MV-4-11 (cell line): ENCODE measurements at regions not wholly inside any gene's neighbourhood (a gene's known extent, or its start where the extent isn't known, plus 50 kb on each side); places are given as distances from the start of the nearest gene placed in this dataset.
A peak's percentile ranks its signal among the peaks of the same experiment; 100 is the strongest.

Source experiments
- DNase-seq: peaks from one replicate; lab custom pipeline; 2025; lab: John Stamatoyannopoulos, UW

DNA sequence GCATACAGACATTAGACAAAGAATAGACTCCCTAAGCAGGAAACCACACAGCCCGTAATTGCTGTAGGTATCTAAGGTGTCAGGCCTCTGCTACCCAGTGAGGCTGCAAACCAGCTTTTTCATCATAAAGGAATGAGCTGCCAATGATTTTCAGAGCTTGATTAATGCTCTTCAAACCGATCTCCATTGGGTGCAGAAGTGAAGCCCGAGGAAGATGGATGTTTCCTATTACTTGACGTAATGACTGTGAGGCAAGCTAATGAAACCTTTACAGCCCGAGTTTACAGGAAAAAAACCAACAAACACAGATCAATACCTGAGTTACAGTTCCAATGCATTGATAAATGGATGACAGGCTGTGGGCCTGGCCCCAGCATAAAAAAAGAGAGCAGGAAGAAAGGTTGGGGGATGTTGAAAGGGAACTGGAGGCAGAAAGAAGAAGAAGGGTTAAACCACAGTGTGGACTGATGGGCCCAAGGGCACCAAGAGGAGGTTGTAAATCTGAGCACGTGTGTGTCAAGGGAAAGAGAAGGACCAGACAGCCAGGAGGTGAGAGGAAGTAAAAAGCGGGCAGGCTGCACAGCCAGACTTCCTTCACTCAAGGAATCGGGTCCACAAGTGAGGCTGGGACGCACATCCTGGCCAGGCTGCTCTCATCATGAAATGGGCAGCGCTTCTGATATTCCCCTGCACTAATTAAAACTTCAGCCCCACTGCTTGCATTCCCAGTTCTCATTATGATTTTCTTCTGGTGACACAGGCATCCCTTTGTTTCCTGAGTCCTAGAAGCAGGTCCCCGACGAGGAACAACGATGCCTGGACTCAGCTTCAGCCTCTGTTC is 70.6 kb upstream of the NTM start:
- DNase-seq: peak; percentile 27

DNA sequence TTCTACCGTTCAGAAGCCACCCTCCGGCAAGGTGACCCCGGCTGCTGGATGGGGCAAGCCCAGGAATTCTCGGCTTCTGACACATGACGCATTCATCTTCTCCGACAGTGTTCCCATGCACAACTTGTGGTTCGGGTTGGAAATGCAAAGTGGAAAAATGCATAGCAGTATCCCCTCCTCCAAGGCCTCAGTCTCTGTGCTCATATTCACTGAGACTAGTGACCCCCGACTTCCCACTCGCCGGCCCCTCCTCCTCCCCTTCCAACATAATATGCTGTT is 70.0 kb upstream of the NTM start:
- DNase-seq: no peak

DNA sequence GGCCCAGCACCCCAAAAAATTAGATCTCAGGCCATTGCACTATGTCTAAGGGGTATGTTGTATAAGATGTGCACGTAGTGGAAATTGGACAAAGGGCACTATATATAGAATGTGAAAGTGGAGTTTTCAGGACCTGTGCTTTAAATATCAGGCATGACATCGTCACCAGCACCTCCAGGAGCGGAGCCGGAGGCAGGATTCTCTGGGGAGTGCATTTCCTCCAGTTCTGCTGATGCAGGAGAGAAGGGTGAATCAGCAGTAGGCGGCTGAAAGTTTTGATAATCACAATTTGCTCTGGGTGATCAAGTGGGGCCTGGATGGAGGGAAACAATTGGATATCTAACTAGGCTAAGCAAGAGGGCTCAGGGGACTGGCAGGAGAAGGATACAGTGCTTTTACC is 69.1 kb upstream of the NTM start:
- no peak for DNase-seq

DNA sequence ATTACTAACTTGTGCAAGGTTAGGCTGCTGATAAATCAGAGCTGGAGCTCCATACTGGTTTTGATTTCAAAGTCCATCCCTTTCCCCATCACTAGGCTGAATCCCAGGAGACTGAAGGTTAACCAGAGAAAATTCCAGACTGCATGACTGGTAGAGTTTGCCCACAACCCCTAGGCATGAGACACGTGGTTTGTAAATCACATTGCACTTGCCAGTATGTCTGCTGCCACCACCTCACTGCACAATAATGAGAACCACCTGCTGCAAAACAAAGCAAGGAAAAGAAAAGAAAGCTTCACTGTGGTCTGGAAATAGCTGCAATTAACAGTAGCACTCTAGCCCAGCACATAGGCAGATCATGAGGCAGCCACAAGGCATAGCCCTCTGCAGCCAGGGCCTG is 67.6 kb upstream of the NTM start:
- DNase-seq: no peak

DNA sequence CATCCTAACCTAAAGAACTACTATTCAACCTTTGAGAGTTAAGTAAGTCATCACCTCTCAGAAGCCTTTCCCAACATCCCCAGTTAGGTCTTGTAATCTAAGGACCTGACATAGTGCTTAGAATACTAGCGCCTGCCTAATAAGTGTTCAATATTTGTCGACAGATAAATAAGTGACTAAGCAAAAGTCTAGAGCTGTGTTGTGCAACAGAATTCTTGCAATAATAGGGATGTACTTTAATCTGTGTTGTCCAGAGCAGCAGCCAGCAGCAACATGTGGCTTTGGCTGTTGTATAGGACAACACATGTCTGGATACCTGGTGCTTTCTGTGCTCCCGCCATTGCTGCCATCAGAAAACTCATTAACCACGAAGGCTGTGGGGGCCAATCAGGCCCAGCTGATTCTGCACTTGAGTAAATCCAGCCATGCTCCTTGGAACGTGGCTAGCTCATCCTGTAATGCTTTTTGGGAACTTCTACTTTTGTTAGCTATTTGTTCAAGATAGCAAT is 66.8 kb upstream of the NTM start:
- no peak for DNase-seq

DNA sequence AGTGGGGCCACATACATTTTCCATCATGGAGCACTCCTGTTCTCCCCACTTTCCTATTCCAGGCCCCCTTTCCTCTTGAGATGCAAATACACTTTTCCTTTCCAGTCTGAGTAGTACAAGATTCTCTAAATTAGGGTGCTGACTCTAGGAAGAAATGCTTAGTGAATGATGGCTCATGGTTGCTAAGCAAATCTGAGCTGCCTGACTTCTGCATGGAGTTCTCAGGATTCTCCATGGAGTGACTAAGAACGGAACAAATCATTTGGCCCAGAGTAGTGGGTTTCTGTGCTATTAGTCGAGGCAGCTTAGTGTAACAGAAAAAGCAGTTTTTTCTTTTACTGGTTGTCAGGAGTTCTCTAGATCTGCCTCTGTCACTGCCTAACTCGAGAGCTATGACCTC is 65.4 kb upstream of the NTM start:
- no peak for DNase-seq

DNA sequence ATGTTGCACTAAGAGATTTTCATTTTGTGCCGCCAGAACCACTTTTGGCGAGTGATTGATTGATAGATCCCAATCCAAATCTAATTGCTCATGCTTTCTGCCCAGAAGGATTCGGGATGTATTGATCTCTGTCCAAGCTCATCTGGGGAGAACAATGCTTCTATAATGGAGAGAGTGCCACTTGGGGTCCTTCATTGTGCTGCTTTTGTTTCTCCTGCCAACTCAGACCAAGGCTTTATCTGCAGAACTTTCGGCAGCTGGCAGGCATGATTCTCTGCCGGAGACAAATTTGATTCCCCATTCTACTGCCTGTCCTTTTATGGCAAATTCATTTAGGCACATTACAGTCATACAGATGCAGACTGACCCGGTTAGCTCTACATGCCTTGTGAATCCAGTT is 62.9 kb upstream of the NTM start:
- no peak for DNase-seq

DNA sequence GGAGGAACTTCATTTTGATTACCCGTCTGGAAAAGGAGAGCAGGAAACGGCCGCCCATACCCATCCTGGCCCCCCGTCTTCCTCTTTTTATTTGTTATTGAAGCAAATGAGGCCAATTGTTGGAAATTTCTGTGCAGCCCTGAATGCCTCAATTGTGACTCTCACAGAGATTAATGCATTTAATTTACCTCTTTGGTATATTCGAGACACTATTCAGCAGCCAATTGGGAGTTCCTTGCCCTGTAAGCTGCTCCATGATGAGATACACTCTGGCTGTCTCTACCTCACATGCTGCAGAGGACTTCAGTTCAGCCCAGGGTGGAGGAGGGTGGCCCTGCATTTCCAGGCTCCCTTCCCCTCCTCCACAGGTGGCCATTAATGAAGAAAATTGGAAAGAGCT is 60.6 kb upstream of the NTM start:
- no peak for DNase-seq

DNA sequence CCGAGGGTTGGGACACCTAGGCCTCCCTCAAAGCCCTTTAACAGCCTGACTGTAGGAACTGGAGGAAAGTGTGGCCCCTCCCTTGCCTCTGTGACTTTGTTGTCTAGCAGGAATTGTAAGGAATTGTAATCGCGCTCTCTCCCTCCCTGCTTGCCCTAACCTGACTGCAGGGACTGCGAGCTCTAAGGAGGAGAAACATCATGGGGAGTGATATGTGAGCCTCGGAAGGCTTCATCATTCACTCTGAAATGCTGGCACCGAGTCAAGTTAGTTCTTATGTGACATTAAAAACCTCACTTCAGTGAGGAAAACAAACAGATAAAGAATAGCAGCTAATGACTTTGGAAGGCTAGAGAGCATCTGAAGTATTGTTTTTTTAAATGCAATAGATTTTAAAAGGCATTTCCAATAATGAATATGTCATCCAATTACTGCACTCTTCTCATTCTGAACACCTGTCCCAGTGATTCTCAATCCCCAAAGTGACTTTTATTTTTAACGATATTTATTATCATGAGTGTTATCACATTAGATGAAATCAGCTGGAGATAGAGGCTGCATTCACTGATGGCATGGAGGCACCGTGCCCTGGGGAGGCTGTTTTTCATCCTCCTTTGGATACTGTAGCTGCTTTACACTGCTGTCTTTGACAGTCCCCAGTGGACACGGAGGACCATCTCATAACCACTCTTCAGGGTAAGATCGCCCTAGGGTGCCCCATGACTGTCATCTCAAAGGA is 58.5 kb upstream of the NTM start:
- no peak for DNase-seq
